HL-60 (cell line): ENCODE measurements at regions not wholly inside any gene's neighbourhood (a gene's known extent, or its start where the extent isn't known, plus 50 kb on each side); places are given as distances from the start of the nearest gene placed in this dataset.

Experiments used
- DNase-seq, 2 experiments: peaks; one replicate each; pipeline ENCODE4 v3.0.0-alpha.2; 2010 to 2020; ENCODE audit warnings: low read depth in 1 of 2, low spot score in 1 of 2
- H3K27ac ChIP-seq: fragments of 250-450 bp; sonication (Bioruptor Pico); replicated peaks from 2 replicates; pipeline ENCODE4 v1.5.1; 2020; ENCODE audit warnings: mild to moderate bottlenecking, moderate library complexity
- H3K27me3 ChIP-seq: fragments of 250-450 bp; sonication (Bioruptor Pico); 2 replicates; pipeline ENCODE4 v1.5.1; 2021; ENCODE audit warnings: mild to moderate bottlenecking, moderate library complexity; ENCODE audit not compliant: insufficient read depth, poor library complexity, severe bottlenecking
- H3K4me3 ChIP-seq: replicated peaks from 2 replicates; pipeline ENCODE4 v1.5.1; 2011; ENCODE audit warnings: mild to moderate bottlenecking, control low read depth, low read length; ENCODE audit not compliant: insufficient read depth
- GABPA ChIP-seq: IDR thresholded peaks from 2 replicates; pipeline ENCODE4 v1.6.1; 2012; ENCODE audit warnings: low read depth
- POLR2AphosphoS5 ChIP-seq: IDR thresholded peaks from 2 replicates; pipeline ENCODE4 v1.6.1; 2012; ENCODE audit warnings: low read depth
- REST ChIP-seq: IDR thresholded peaks from 2 replicates; pipeline ENCODE4 v1.6.1; 2012; ENCODE audit warnings: low read depth; ENCODE audit not compliant: insufficient replicate concordance
- SPI1 ChIP-seq: IDR thresholded peaks from 2 replicates; pipeline ENCODE4 v1.6.1; 2012; ENCODE audit warnings: low read depth, mild to moderate bottlenecking, borderline replicate concordance
- TF ChIP-seq, protein P1 (sequence below): IDR thresholded peaks from one replicate; pipeline ENCODE4 v1.5.1; 2011; ENCODE audit warnings: low read length, control low read depth, inconsistent platforms; ENCODE audit not compliant: insufficient read depth

GRCh38 chr12:25717552-25717951, 164.5 kb upstream of the LMNTD1 start:
- TF ChIP-seq SPI1: no peak
- no peak for TF ChIP-seq REST
- no peak for DNase-seq
- no peak overlapping the region for H3K4me3 ChIP-seq
- no peak overlapping the region for H3K27ac ChIP-seq
- H3K27me3 ChIP-seq: no peaks in the 10 kb centered on the region

DNA sequence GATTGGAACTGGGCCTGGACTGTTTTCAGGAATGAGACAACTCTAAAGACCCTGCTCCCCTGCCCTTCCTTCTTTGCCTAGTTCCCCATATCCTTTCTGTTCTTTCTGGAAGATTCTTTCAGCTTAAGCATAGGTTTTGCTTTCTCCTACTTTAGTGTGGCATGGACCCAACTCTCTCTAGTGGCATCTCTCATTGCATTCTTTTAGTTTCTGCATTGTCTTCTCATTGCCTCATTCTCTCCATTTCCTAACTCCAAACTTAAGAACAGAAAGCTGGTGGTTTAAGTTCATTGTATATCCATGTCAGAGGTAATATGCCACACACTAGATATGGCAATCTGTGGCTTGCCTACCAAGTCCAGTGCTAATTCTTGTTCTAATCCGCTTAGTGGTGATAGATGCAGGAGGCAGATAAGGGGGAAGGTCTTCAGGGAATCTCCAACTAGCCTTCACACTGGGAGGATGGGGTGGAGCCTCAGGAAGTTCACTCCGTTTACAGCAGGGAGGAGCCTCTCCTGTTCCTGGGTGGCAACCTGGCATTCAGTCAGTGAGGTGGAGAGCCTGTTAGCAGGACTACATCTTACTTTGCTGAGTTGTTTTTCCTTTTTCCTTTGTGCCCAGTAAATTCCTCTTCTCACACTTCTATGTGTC, 165.1 kb upstream of the LMNTD1 start:
- no peak overlapping the region for H3K4me3 ChIP-seq
- TF ChIP-seq, protein P1, sequence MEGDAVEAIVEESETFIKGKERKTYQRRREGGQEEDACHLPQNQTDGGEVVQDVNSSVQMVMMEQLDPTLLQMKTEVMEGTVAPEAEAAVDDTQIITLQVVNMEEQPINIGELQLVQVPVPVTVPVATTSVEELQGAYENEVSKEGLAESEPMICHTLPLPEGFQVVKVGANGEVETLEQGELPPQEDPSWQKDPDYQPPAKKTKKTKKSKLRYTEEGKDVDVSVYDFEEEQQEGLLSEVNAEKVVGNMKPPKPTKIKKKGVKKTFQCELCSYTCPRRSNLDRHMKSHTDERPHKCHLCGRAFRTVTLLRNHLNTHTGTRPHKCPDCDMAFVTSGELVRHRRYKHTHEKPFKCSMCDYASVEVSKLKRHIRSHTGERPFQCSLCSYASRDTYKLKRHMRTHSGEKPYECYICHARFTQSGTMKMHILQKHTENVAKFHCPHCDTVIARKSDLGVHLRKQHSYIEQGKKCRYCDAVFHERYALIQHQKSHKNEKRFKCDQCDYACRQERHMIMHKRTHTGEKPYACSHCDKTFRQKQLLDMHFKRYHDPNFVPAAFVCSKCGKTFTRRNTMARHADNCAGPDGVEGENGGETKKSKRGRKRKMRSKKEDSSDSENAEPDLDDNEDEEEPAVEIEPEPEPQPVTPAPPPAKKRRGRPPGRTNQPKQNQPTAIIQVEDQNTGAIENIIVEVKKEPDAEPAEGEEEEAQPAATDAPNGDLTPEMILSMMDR: no peak
- TF ChIP-seq REST: no peak
- TF ChIP-seq SPI1: no peak
- TF ChIP-seq GABPA: no peak
- TF ChIP-seq POLR2AphosphoS5: no peak
- DNase-seq: no peak
- H3K27me3 ChIP-seq: no peaks in the 10 kb centered on the region
- no peak overlapping the region for H3K27ac ChIP-seq

- TF ChIP-seq, protein P1: no peak
- TF ChIP-seq GABPA: no peak
- no peak for TF ChIP-seq SPI1
- no peak for TF ChIP-seq REST
- no peak for TF ChIP-seq POLR2AphosphoS5
- H3K27ac ChIP-seq: no peak overlapping the region
- DNase-seq: no peak
- H3K4me3 ChIP-seq: no peak overlapping the region
- no peaks in the 10 kb centered on the region for H3K27me3 ChIP-seq
Measured at GRCh38 chr12:25719505-25719904, 166.4 kb upstream of the LMNTD1 start.
